GM13976 (cell line): ENCODE measurements at regions not wholly inside any gene's neighbourhood (a gene's known extent, or its start where the extent isn't known, plus 50 kb on each side); places are given as distances from the start of the nearest gene placed in this dataset.

Experiments used
- DNase-seq: peaks from one replicate; pipeline ENCODE4 v3.0.0; 2012; ENCODE audit warnings: low spot score
- in situ Hi-C: fragments of 300-500 bp; cut with MboI; formaldehyde crosslinking; loops from one replicate; pipeline ENCODE4 v1.12.0; 2022; ENCODE audit warnings: low sequenced_read_pairs, mixed read lengths, inconsistent platforms; ENCODE audit not compliant: unreplicated experiment
- TF ChIP-seq, protein P1 (sequence below): IDR thresholded peaks from 2 replicates; pipeline ENCODE4 v1.5.1; 2012; ENCODE audit warnings: borderline replicate concordance, mild to moderate bottlenecking; ENCODE audit not compliant: insufficient read depth; ENCODE audit errors: extremely low read depth, missing control alignments, control extremely low read depth

DNA sequence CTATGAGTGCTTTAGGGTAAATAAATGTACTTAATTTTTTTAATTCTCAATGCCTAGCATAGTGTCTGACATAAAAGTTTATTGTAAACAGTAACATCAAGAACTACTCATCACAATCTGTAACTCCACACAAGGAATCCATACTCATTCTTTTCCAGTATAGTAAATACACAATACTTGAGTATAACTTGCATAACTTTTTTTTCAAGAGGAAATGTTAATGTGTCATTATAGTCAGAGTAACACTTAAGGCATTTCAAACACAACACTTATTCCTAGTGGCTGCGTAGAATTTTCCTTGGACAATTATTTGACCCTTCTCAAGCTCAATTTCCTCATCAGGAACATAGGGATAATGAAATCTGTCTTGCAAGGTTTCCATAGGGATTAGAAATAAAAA, 584.3 kb downstream of the CAAP1 start:
- TF ChIP-seq, protein P1, sequence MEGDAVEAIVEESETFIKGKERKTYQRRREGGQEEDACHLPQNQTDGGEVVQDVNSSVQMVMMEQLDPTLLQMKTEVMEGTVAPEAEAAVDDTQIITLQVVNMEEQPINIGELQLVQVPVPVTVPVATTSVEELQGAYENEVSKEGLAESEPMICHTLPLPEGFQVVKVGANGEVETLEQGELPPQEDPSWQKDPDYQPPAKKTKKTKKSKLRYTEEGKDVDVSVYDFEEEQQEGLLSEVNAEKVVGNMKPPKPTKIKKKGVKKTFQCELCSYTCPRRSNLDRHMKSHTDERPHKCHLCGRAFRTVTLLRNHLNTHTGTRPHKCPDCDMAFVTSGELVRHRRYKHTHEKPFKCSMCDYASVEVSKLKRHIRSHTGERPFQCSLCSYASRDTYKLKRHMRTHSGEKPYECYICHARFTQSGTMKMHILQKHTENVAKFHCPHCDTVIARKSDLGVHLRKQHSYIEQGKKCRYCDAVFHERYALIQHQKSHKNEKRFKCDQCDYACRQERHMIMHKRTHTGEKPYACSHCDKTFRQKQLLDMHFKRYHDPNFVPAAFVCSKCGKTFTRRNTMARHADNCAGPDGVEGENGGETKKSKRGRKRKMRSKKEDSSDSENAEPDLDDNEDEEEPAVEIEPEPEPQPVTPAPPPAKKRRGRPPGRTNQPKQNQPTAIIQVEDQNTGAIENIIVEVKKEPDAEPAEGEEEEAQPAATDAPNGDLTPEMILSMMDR = no peak
- in situ Hi-C loops = no loop called here
- DNase-seq = no peak

DNA sequence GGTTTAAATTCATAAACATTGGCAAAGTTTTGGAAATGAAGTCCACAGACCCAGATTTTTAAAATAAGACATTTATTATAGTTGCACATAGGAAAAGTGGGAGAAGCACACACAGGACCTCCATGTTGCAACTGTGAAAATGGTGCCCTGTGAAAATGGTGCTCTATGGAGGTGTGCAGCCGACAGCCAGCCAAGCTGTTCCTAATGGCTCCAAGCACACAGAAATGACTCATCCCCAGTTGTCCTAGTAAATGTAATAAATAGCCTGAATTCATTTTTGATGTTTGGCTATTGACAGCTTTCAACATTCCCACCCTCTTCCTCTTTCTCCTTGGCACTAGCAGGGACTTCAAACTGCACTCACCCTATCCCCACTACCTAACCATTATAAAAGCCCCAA, 590.9 kb downstream of the CAAP1 start:
- in situ Hi-C loops = no loop called here
- TF ChIP-seq, protein P1 = no peak
- no peak for DNase-seq

DNA sequence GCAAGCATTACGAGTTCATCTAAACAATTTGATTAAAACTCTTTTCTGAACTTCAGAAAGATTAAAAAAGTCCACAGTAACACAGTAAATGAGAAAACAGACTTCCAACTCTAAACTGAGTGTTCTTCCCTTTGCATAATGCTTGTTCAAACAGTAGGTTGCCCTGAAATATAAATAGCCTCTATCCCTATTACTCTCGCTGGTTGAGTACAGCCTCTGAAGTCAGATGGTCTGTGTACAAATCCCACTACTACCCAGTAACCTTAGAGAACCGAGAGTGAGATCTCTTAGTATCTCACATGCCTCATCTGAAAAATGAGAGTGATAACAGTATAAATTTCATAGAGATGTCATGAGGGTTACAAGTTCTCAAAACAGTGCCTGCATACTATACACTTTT, 591.6 kb downstream of the CAAP1 start:
- no peak for DNase-seq
- TF ChIP-seq, protein P1 = no peak
- in situ Hi-C loops = no loop called here

DNA sequence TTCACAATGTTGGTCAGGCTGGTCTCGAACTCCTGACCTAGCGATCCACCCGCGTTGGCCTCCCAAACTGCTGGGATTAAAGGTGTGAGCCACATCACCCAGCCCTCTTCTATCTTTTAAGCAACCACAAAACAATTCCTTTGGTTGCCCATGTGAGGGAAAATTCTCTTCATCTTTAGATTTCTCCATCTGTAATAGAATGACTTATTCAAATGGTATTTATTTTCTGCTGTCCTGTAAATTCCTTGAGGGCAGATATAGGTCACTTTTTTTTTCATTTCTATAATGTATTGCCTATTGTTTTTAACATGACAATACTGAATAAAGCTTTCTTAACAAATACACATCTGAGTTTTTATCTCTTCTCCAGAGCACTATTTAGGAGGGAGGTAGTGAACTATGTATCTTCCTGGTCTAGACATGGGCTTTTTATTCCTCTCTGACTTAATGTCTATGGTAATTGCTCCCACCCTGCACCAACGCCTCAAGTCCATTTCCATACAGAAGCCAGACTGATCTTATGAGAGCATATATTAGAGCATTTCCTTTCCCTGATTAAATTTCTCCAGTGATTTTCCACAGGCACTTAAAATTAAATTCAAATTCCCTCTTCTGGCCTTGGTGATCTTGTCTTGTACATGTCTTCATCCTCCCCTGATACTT, 595.6 kb downstream of the CAAP1 start:
- TF ChIP-seq, protein P1 = no peak
- DNase-seq = no peak
- in situ Hi-C loops = loop anchor here (25.0 kb wide), 1 partner anchor 335 kb away; no protein-coding TSS in a partner anchor

DNA sequence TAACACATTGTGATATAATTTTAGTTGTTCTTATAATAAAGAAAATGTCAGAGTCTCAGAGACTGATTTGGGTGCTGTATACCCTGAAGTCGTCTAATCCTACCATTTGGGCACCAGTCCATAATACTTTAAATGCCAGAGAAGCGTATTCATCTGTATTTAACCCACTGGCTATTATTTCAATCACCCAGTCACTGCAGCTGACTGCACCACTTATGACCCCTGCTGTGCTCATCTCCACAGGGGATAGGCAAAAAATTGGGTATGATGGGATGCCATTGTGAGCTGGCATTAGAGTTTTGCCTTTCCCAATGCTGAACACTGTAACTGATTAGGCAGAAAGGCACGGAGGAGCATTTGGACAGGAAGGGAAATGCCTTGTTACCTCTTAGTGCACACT, 599.7 kb downstream of the CAAP1 start:
- no peak for DNase-seq
- in situ Hi-C loops = loop anchor here (25.0 kb wide), 1 partner anchor 331 kb away; no protein-coding TSS in a partner anchor
- TF ChIP-seq, protein P1 = no peak

DNA sequence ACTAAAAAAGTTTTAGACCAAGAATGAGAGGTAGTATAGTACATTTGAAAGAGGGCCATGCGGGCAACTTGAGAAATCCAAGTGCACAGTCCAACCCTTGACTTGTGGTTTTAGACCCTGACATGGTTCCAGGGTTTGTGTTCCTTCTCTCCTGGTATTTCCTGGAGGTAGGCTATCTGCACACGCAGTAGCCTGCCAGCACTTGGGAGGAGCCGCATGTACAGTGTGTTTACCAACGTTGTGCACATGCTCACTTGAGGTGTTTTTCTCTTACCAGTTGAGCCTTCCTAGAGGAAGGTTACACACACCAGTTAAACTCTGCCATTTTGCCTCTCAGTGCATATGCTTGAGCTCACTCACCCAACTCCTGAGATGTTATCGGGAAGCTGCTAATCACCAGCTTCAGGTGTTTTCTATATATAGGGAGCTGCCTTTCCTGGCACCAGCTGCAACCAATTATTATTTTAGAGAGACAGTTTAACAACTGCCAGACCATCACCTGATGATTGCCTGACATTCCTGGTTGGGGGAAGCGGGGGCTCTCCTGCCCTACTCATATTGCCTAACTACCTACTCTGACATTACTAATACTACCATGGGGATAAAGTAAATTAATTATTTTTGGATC, 593.4 kb upstream of the TUSC1 start:
- DNase-seq = no peak
- TF ChIP-seq, protein P1 = no peak
- in situ Hi-C loops = no loop called here
